Upper lobe of left lung (tissue), 4 donors: ENCODE measurements at regions not wholly inside any gene's neighbourhood (a gene's known extent, or its start where the extent isn't known, plus 50 kb on each side); places are given as distances from the start of the nearest gene placed in this dataset.

Experiments
- POLR2A ChIP-seq, 4 donors: fragments of 450-650 bp; IDR thresholded peaks; one replicate each; pipeline ENCODE4 v1.5.1; 2016 to 2017; ENCODE audit warnings: antibody characterized with exemption in 4 of 4, mild to moderate bottlenecking in 2 of 4
- POLR2AphosphoS5 ChIP-seq, 2 donors: sonication (generic); formaldehyde crosslinking; IDR thresholded peaks; one replicate each; pipeline ENCODE4 v1.5.1; 2017; ENCODE audit warnings: antibody characterized with exemption in 2 of 2
- TF ChIP-seq, protein P1 (sequence below), 6 experiments: fragments of 450-650 bp in 4 of 6; fragments of 200-600 bp in 2 of 6; sonication (generic) in 2 of 6; IDR thresholded peaks; one replicate each; pipeline ENCODE4 v1.5.1; 2016 to 2019; ENCODE audit warnings: antibody characterized with exemption in 6 of 6

- TF ChIP-seq, protein P1, sequence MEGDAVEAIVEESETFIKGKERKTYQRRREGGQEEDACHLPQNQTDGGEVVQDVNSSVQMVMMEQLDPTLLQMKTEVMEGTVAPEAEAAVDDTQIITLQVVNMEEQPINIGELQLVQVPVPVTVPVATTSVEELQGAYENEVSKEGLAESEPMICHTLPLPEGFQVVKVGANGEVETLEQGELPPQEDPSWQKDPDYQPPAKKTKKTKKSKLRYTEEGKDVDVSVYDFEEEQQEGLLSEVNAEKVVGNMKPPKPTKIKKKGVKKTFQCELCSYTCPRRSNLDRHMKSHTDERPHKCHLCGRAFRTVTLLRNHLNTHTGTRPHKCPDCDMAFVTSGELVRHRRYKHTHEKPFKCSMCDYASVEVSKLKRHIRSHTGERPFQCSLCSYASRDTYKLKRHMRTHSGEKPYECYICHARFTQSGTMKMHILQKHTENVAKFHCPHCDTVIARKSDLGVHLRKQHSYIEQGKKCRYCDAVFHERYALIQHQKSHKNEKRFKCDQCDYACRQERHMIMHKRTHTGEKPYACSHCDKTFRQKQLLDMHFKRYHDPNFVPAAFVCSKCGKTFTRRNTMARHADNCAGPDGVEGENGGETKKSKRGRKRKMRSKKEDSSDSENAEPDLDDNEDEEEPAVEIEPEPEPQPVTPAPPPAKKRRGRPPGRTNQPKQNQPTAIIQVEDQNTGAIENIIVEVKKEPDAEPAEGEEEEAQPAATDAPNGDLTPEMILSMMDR (IDR thresholded peaks at IDR 0.05) = no peak
- TF ChIP-seq POLR2A (IDR thresholded peaks at IDR 0.05) = no peak
- TF ChIP-seq POLR2AphosphoS5 (IDR thresholded peaks at IDR 0.05) = no peak
Observed at GRCh38 chr5:118722122-118723020, 266.0 kb downstream of the DTWD2 start.
